Fibroblast of upper back skin (primary cell): ENCODE measurements at regions not wholly inside any gene's neighbourhood (a gene's known extent, or its start where the extent isn't known, plus 50 kb on each side); places are given as distances from the start of the nearest gene placed in this dataset.

Experiments used
- DNase-seq: peaks from one replicate; pipeline ENCODE4 v3.0.0-alpha.2; 2013

DNA sequence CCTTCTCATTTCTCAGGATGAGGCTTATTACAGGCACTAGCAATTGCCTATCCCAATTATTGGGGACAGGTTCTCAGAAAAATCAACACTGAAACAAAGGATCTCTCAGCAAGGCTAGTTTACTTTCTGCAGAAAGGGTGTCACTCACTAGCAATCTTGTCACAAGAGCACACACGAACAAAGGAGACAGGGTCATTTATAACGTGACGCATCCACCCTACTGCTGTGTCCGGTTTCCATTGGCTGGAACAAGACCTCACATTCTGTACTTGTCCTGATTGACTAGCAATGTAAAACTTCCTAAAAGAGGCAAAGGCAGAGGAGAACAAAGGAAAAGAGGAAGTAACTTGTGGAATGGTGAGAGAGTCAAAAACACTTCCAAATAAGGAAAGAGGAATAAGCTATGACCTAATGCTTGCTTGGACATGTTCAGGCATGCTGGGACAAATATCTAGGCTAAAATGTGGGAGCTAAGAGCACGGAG lies 160.2 kb upstream of the STXBP5 start:
- DNase-seq, result peak; percentile 21

GRCh38 chr6:147046141-147046877 lies 157.9 kb upstream of the STXBP5 start:
- DNase-seq, result peak; percentile 20

- no peak for DNase-seq
These were observed 155.3 kb upstream of the STXBP5 start for GRCh38 chr6:147048930-147049329.

DNA sequence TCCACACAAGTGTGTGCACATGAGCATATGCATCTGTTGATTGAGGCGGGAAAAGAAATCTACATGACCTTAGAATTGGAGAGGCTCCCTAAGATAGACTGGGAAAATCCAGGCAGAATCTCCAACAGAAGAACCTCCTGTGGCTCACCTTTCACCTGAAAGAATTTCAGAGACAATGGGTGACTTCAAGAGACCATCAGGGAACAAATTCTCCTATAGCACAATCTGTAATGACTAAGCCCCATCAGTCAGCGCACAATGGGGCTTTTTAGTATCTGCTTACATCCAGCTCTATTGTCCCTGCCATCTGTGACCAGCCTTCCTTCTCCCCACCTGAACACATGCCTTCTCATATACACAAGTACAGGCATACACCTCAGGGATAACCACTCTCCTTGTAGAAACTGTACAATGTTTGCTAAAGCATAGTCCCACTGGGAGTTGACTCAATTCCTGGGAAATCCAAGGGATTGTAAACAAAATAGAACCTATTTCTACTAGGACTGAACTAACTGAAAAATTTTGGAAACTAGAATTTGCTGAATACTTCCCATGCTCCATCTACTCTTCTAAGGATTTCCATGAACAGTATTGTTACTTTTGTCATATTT lies 150.8 kb upstream of the STXBP5 start:
- no peak for DNase-seq

DNA sequence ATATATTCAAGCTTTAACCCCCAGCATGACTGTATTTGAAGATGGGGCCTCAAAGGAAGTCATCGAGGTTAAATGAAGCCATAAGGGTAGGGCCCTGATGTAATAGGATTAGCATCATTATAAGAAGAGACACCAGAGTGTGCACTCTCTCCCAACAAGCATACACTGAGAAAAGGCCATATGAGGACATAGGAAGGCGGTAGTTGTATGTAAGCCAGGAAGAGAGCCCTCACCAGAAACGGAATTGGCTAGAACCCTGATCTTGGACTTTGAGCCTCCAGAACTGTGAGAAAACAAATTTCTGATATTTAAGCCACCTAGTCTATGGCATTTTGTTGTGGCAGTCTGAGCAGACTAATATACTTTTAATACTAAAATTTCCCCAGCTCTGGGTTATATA lies 150.1 kb upstream of the STXBP5 start:
- DNase-seq, result no peak

- no peak for DNase-seq
These were observed 149.3 kb upstream of the STXBP5 start for GRCh38 chr6:147054871-147055270.

DNA sequence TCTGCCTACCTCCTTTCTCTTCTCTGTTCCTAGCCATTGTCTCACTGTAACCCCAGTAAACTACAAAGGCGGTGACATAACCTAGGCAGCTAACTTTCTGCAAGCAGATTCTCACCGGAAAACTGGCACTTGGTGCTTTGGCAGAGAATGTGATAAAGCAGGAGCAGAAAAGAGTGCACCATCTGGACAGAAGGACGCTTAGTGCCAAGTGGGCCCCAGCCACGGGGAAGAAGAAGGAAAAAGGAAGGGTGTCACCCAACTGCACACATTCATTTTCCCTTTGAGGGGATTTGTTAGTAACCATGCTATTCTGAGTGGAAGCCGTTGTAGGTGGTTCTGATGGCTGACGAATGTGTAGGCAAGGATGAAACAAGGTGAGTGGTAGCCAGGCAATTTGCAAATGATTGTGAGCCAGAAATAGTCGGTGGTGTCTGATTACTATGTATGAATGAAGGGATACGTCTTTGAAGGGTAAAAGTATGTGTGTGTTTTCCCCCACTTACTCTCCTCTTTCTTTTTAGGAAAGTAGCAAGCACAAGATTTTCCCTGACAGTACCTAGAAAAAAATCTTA lies 148.3 kb upstream of the STXBP5 start:
- DNase-seq, result no peak

DNA sequence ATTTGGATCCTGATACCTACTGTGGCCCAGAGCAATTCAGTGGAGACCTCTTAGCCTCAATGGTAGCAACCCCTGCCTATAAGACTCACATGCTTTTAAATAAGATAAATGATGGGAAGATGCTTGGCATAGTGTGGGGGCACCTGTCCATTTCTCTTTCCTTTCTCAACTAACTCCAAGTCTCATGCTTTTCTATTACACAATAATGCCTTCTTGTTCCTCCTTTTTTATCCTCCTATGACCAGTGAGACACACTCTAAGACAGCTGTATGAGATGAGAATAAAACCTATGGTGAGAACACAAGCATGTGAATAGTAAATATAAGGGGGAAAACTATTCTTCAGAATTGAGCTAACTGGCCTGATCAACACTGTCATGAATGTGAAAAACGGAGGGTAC lies 147.0 kb upstream of the STXBP5 start:
- DNase-seq, result no peak

DNA sequence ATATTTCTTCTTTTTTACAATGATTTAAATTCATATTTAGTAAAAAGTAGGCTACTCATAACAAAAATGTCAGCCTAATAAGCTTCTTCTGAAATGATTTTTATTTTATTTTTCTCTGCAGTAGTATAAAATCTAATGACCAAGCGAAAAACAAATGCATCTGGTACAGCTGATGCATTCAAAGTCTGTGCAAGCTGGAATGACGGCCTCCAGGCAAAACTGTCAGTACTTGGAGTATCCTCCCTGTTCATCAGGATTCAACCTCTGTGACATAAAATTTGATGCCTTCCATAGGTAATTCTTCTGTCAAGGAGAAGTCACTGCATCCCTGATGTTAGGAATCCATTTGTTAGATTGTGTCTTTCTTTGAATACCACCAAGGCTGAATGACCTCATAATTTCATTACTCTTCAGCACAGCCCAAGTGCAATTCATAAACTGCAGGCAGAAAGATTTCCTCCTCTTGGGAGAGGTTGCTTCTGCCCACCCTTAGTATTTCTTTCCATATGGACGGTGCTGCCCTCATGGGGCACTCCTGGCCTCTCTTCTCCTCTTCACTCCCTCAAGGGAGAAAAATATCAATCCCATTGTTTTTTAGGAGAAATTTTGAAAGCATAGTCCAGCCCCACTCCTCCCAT lies 146.4 kb upstream of the STXBP5 start:
- DNase-seq, result no peak

GRCh38 chr6:147058786-147059385 lies 145.3 kb upstream of the STXBP5 start:
- DNase-seq, result peak; percentile 18

- DNase-seq, result no peak
These were observed 143.6 kb upstream of the STXBP5 start for GRCh38 chr6:147060636-147061035.

GRCh38 chr6:147061252-147061651 lies 143.0 kb upstream of the STXBP5 start:
- DNase-seq, result no peak

DNA sequence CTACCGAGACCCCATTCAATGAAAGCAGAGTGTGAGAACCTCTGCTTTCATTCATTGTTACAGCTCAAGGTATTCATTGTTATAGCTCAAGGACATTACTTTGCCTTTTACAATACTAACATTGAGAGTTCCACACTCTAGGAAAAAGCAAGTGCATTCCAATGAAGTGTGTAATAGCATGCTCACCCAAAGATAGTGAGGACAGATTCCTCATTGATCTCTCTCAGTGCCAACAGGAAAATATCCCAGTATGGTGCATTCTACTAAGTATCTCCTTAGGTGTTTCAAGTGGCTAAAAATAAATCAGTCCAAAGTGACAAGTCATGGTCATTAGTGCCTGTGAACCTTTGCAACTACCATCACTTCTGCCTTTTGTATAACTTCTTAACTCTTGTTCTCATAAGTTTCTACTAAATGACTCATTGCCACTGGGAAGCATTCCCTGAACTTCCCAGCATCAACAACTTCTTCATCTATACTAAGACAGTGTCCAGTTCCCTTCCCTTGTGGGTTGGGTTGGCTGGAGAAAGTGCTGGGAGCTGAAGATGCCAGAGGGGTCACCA lies 140.7 kb upstream of the STXBP5 start:
- DNase-seq, result peak; percentile 90

- no peak for DNase-seq
These were observed 138.4 kb upstream of the STXBP5 start for GRCh38 chr6:147065786-147066185.

DNA sequence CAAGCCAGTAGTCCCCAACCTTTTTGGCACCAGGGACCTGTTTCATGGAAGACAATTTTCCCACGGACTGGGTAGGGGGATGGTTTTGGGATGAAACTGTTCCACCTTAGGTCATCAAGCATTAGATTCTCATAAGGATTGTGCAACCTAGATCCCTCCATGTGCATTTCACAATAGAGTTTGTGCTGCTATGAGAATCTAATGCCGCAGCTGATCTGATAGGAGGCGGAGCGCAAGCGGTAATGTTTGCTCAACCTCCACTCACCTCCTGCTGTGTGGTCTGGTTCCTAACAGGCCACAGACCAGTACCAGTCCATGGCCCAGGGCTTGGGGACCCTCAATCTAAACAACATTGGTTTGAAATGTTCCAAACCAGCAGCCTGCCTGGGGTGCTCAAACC lies 137.0 kb upstream of the STXBP5 start:
- DNase-seq, result no peak

GRCh38 chr6:147071776-147072175 lies 132.4 kb upstream of the STXBP5 start:
- no peak for DNase-seq

GRCh38 chr6:147075381-147075780 lies 128.8 kb upstream of the STXBP5 start:
- DNase-seq, result no peak

GRCh38 chr6:147077251-147077650 lies 127.0 kb upstream of the STXBP5 start:
- DNase-seq, result no peak

GRCh38 chr6:147078106-147078505 lies 126.1 kb upstream of the STXBP5 start:
- no peak for DNase-seq

DNA sequence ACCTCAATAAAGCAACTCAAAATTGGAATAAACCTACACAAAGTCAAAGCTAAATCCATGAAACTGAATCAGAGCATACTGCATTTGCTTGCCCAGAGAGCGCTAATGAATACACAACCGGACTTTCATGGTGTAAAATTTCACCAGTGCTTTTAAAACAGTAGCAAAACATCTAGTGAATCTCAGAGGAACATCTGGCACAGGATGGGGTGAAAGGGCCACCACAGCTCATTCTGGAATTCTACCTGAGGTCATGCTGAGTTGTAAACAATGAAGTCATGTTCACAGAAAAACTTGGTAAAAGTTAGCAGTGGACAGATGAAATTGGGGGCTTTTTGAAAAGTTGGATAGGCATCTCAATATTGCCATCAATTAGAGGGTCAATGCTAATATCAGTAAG lies 125.6 kb upstream of the STXBP5 start:
- DNase-seq, result no peak

DNA sequence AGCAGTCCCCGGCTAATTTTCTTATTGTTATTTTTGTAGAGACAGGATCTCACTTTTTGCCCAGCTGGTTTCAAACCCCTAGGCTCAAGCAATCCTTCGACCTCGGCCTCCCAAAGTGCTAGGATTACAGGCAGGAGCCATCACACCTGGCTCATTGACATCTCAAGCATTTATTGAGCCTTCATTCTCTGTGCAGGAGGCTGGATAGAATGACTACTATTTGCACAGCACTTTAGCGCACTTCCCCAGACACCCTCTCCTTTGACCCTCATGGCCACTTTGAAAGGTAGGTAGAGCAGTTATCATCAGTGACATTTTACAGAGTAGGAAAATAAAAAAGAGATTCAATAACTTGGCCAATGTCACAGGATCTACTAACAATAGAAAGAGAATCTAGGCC lies 124.0 kb upstream of the STXBP5 start:
- DNase-seq, result no peak

DNA sequence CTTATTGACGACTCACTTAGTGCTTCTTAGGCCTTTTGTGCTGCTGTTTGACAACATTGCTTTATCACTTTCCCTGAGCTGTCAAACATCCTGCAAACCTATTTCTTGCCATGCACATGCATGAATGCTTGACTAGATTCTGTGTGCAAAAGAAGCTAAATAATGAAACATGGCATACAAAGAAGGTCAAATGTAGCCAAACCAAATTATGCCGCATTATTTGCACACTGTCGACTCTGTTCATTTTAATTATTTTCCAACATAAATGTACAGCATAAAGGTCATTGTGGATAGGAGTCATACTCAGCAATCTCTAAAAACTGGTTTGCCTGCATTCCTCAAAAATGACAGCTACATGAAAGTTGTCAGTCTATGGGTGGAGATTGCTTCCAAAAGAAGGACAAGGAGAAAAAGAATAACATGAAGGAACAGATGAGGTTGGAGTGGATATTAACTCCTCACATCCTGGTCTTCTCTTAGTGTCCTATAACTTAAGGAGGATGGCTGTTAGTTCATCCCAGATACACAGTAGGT lies 123.1 kb upstream of the STXBP5 start:
- DNase-seq, result no peak

DNA sequence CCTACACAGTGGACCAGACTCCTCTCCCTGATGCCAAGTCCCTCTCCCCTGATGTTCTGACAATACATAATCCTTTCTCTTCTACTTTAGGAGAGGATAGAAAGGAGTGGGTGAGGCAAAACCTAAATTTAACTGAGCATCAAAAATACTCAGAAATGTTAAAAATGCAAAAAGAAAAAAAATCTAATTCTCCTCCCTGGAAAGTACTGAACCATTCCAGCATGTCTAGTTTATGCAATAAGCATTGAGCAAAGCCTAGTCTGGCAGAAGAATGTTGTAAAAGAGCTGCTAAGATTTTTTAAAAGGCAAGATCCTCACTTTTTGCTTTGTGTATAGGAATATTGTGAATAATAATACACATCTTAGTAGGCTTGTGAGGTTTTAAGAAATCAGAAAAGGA lies 116.6 kb upstream of the STXBP5 start:
- no peak for DNase-seq
